ENCODE measurements at regions not wholly inside any gene's neighbourhood (a gene's known extent, or its start where the extent isn't known, plus 50 kb on each side); places are given as distances from the start of the nearest gene placed in this dataset. TPM values are rescaled to one million over a fixed set of nuclear protein-coding genes. Genes with fewer than 3 reads are reported as not detected.

GRCh38 chr12:38961012-38961411 is 55.6 kb upstream of the CPNE8 start:
- Histone ChIP-seq H3K4ac (ENCODE audit: low read length) (no peak overlapping the region), H2BK15ac (ENCODE audit: low read length) (no peak overlapping the region), H4K91ac (ENCODE audit: low read depth, low read length, poor library complexity) (no peak overlapping the region), H3K27me3 (ENCODE audit: control insufficient read depth in 3 of 3, insufficient read depth in 3 of 3, low read depth in 1 of 3, low read length in 3 of 3) (no peaks in the 10 kb centered on the region), H3K36me3 (replicated peaks in 1 of 2; ENCODE audit: control insufficient read depth in 2 of 2, insufficient read depth in 2 of 2, low read length in 2 of 2) (no peaks in the 10 kb centered on the region), H3K27ac (replicated peaks; ENCODE audit: low read length) (no peak overlapping the region), H2BK120ac (ENCODE audit: low read depth, low read length) (no peak overlapping the region), H2BK12ac (ENCODE audit: low read length) (no peak overlapping the region), H3K9ac (ENCODE audit: low read depth, low read length, poor library complexity) (no peak overlapping the region), H3K14ac (ENCODE audit: low read length) (no peak overlapping the region), H2BK5ac (ENCODE audit: low read length) (no peak overlapping the region), H2AK5ac (ENCODE audit: low read depth, low read length) (no peak overlapping the region), H3K4me3 (ENCODE audit: low read length in 2 of 2) (no peak overlapping the region), H2AFZ (ENCODE audit: low read length) (no peak overlapping the region), H3K4me2 (ENCODE audit: insufficient read depth, low read length, poor library complexity, severe bottlenecking) (no peak overlapping the region), H4K8ac (ENCODE audit: low read depth, low read length) (no peak overlapping the region), H3K23ac (ENCODE audit: low read depth, low read length, poor library complexity) (no peak overlapping the region), H3K79me1 (ENCODE audit: low read depth, low read length) (no peaks in the 10 kb centered on the region), H3K9me3 (replicated peaks in 1 of 2; ENCODE audit: control insufficient read depth in 2 of 2, insufficient read depth in 1 of 2, low read depth in 1 of 2, low read length in 2 of 2) (no peaks in the 10 kb centered on the region), H3K18ac (ENCODE audit: low read length) (no peak overlapping the region), H3K4me1 (ENCODE audit: control insufficient read depth in 2 of 2, insufficient read depth in 1 of 2, low read depth in 1 of 2, low read length in 2 of 2) (no peaks in the 10 kb centered on the region)
- WGBS, 2 donors (ENCODE audit: extremely low coverage in 2 of 2, insufficient read length in 2 of 2, insufficient replicate concordance in 1 of 2) = no CpG with 5 or more reads among the region's 1 CpG
- DNase-seq (ENCODE audit: low spot score) = no peak

DNA sequence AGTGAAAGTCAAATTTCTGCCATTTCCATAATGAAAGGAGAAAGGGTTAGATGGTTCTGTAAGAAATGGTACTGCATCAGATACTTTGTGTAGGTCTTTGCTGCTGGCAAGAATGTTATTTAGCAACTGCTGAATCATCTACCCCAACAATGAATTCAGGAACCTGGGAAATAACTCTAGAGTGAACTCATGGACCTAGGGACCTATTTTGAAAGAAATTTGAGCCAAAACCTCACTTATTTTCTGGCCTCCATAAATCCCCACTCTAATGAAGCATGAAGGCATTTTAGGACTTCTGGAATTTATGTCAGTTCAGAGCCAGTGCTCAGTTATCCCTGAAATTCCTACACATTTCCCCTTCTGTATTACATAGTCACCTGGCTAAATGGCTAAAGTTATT is 50.9 kb upstream of the CPNE8 start:
- no peak for DNase-seq (ENCODE audit: low spot score)
- no peak overlapping the region for H3K4ac ChIP-seq (ENCODE audit: low read length)
- H3K18ac ChIP-seq (ENCODE audit: low read length) = no peak overlapping the region
- H2AK5ac ChIP-seq (ENCODE audit: low read depth, low read length) = no peak overlapping the region
- H2BK120ac ChIP-seq (ENCODE audit: low read depth, low read length) = no peak overlapping the region
- H2BK12ac ChIP-seq (ENCODE audit: low read length) = no peak overlapping the region
- H3K4me2 ChIP-seq (ENCODE audit: insufficient read depth, low read length, poor library complexity, severe bottlenecking) = no peak overlapping the region
- H2BK15ac ChIP-seq (ENCODE audit: low read length) = no peak overlapping the region
- no peaks in the 10 kb centered on the region for H3K79me1 ChIP-seq (ENCODE audit: low read depth, low read length)
- no peak overlapping the region for H3K23ac ChIP-seq (ENCODE audit: low read depth, low read length, poor library complexity)
- H2BK5ac ChIP-seq (ENCODE audit: low read length) = no peak overlapping the region
- no peak overlapping the region for H4K91ac ChIP-seq (ENCODE audit: low read depth, low read length, poor library complexity)
- no peak overlapping the region for H3K9ac ChIP-seq (ENCODE audit: low read depth, low read length, poor library complexity)
- H3K4me1 ChIP-seq (ENCODE audit: control insufficient read depth in 2 of 2, insufficient read depth in 1 of 2, low read depth in 1 of 2, low read length in 2 of 2) = no peaks in the 10 kb centered on the region
- no peak overlapping the region for H3K27ac ChIP-seq (replicated peaks; ENCODE audit: low read length)
- H3K27me3 ChIP-seq (ENCODE audit: control insufficient read depth in 3 of 3, insufficient read depth in 3 of 3, low read depth in 1 of 3, low read length in 3 of 3) = no peaks in the 10 kb centered on the region
- no peaks in the 10 kb centered on the region for H3K9me3 ChIP-seq (replicated peaks in 1 of 2; ENCODE audit: control insufficient read depth in 2 of 2, insufficient read depth in 1 of 2, low read depth in 1 of 2, low read length in 2 of 2)
- no peak overlapping the region for H3K4me3 ChIP-seq (ENCODE audit: low read length in 2 of 2)
- no peaks in the 10 kb centered on the region for H3K36me3 ChIP-seq (replicated peaks in 1 of 2; ENCODE audit: control insufficient read depth in 2 of 2, insufficient read depth in 2 of 2, low read length in 2 of 2)
- no peak overlapping the region for H4K8ac ChIP-seq (ENCODE audit: low read depth, low read length)
- no peak overlapping the region for H2AFZ ChIP-seq (ENCODE audit: low read length)
- no peak overlapping the region for H3K14ac ChIP-seq (ENCODE audit: low read length)

Small RNAs in the stretch of these regions (small RNA-seq; reads per million reads assigned to genes)
- gene AC084373.1 (ENCODE audit: insufficient read depth) = not detected

All from neuronal stem cell (in vitro differentiated cells).